ENCODE measurements at regions not wholly inside any gene's neighbourhood (a gene's known extent, or its start where the extent isn't known, plus 50 kb on each side); places are given as distances from the start of the nearest gene placed in this dataset.

DNA sequence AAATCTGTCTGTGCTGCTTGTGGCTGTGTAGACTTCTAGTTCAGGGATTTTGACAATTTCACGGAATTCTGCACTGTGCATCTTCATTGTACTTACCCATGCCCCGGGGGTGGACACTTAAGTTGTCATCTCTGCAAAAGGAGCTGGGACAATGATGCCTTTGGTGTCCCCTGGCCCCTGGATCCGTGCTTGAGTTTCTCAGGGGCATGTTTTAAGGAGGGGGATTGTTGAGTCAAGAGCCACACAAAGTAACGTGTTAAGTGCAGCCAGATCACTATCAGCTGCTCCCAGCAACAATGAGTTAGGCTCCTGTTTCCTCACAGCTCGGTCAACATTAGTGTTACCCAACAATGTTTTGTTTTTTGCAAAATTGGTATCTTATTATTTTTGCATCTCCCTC, 305.0 kb upstream of the DIO3 start:
- TF ChIP-seq GATA2 (IDR thresholded peaks at IDR 0.05; ENCODE audit: low read depth, low read length) (no peak), GATA3 (IDR thresholded peaks at IDR 0.05; ENCODE audit: low read depth, low read length) (no peak)
